Renal cortex interstitium (tissue), 11 donors: ENCODE measurements at regions not wholly inside any gene's neighbourhood (a gene's known extent, or its start where the extent isn't known, plus 50 kb on each side); places are given as distances from the start of the nearest gene placed in this dataset.
"Not testable (repeated sequence)": the region's sequence is repeated elsewhere in the genome, so short reads cannot be mapped to it uniquely, and the experiment has no call there.

Source experiments
- DNase-seq, 11 donors: peaks; one replicate each; pipeline ENCODE4 v3.0.0-alpha.2; 2013; ENCODE audit warnings: low read depth in 9 of 11, low spot score in 4 of 11; ENCODE audit errors: extremely low read depth in 1 of 11

DNA sequence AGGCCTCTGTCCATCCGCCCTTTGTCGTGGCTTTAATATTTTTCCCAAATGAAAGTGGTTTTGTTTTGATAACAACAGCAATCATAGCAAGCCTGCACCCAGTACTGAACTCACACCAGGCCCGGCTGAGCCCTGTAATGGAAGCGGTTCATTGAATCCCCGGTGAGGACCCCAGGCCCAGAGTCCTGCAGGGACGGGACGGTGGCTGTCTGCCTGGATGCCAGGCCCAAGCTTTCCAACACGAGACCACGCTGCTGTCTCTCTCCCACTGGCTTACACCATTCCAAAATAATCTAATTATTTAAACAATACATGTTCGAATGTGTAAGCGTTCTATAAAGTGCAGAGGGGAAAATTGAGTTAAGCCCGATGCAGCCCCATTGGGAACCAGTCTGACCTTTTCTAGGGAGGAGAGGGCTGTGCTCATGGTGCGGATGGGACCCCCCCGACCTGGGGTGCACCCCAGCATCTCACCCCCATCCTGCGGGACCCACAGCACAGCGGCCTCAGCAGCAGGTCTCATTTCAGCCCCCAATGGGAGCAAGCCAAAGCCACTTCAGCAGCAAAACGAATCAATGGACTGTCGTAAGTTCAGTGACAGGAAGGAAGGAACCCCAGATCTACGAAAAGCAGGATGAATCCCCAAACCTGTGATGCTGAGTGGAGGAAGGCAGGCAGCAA, 1046.9 kb downstream of the BRD1 start:
- no peak for DNase-seq

DNA sequence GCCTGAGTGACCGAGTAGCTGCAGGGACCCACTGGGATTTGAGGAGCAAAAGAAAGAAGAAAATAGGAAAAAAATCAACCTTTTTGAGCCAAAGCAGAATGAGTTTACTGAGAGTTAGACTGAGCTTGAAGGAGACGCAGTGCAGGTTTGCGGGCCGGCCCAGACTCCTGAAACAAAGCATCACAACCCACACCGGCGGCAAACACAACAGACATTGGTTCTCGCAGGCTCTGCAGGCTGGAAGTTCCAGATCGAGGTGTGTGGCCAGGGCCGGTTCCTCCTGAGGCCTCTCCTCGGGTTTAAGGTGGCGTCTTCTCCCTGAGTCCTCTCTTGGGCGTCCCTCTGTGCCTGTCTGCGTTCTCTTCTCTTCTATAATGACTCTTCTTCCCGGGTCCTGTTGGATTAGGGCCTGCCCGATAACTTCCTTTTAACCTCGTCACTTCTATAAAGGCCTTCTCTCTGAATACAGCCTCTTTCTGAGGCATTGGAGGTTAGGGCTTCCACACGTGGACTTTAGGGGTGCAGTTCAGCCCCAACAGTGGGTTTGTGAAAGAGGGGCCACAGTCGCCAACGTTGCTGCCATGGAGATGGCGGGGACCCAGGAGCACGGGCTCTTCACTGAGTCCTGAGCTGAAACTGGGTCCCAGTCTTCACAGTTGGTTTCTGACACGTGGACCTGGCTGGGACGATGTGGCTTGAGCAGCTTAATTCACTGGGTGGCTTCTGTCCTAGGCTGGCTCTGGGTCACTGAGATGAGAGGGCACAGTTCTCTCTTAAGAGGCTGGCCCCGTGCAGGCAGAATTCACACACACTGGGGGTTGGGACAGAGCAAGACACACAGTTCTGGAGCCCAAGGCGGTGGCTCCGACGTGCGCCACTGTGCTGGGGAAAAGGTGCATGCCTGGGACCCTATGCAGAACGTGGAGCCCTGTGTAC, 1047.7 kb downstream of the BRD1 start:
- DNase-seq: no peak

DNA sequence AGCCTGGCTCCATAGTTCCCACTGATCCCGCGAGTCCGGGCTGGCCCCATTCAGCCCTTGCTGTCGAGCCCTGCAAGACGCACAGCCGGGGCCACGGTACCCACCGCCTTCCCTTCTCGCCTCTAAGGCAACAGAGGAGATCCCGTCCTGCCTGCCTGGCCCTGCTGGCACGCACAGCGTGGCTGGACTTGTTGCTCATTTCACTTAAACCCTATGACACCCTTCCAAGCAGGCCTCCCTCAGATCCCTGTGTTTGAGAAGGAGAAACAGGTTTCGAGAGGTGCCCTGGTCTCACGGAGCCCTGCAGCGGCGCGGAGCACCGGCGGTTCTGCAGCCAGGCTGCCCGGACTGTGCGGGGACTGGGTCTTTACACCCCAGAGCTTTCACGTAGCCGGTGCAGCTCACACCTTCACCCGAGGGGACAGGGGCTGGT, 1048.4 kb downstream of the BRD1 start:
- no peak for DNase-seq

DNA sequence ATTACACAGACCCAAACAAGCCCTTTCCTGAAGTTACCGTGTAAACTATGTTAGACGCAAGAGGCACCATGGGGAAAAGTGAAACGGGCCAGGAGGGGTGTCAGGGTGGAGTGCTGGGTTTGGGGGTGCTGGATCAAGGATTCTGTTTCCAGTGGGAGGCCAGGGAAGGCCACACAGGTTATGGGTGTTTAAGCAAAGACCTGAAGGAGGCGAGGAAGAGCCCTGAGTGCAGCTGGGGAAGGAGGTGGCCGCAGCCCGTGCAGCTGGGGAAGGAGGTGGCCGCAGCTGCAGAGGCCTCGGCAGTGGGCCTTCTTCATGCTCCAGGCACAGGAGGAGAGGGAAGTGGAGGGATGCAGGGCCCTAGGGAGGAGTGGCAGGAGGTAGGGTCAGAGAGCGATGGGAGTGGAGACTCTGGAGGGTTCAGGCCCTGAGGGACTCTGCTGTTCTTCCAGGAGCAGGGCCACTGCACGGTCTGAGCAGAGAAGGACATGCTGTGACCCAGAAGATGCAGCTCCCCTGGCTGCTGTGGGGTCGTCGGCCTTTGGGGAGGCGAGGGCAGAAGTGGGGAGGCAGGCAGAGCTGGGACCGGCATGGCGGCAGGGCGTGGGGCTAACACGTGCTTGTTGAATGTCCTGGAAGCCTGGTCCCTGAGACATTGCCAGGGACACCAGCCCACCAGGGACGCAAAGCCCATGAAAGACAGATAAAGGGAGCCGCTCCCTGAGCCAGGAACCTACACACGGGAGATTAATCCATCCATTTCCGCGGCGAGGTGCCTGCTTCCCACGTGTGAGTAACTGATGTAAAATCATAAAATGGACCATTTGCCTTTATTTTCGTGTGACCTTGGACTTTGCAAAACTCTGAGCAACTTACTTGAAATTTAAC, 1049.1 kb downstream of the BRD1 start:
- DNase-seq: no peak

DNA sequence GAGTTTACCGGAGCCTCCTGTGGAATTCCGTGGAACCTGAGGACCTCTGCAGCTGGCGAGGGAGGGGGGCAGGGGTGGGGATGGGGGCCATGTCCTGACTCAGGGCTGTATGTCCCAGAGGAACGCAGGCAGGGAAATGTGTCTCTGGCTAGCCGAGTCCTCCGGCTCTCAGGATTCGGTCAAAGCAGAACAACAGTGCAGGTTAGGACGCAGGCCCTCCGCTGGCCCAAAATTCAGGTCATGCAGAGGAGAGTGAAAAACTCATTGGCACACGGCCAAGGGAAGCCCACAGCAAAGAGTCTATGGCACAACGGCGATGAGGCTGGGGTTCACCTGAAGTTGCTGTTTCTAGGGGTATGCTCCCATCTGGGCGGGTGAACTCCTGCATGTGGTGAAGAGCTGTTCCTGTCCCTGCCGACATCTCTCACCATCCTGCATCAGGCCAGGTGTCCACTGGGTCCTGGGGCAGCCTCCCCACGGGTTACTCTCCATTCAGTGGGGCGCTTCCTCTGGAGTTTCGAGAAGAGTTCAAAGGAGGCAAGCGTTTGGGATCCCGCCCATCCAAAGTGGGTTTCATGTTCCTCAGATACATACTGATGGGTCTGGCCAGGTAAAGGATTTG, 1055.3 kb downstream of the BRD1 start:
- no peak for DNase-seq

DNA sequence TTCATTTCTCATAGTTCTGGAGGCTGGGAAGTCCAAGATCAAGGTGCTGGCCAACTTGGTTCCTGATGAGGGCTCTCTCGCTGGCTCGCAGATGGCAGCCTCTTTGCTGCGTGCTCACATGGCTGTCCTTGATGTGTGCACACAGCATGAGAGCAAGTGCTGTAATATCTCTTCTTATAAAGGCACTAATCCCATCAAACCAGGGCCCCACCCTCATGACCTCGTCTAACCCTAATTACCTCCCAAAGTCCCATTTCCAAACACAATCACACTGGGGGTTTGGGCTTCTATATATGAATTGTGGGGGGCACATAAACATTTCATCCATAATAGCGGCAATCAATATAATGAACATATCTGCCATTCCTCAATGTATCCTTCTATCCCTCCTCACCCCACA, 1062.1 kb downstream of the BRD1 start:
- DNase-seq: no peak

DNA sequence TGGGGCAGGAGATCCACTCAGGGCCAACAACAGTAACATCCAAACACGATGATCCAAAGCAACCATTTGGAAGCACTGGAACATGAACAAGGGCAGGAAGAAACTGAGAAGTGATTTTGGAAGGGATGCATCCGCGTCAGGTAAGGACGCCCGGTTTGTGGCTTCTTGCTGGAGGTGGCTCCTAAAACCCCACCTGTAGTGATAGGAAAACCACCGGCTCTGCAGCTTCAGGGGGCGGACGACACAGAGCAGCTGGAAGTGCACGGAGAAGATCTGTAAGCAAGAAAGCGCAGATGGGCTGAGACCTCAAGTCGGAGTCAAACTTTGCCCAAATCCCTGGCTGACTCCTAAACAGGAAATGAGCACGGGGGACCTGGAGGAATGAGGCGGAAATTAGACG, 1066.1 kb downstream of the BRD1 start:
- DNase-seq: no peak

DNA sequence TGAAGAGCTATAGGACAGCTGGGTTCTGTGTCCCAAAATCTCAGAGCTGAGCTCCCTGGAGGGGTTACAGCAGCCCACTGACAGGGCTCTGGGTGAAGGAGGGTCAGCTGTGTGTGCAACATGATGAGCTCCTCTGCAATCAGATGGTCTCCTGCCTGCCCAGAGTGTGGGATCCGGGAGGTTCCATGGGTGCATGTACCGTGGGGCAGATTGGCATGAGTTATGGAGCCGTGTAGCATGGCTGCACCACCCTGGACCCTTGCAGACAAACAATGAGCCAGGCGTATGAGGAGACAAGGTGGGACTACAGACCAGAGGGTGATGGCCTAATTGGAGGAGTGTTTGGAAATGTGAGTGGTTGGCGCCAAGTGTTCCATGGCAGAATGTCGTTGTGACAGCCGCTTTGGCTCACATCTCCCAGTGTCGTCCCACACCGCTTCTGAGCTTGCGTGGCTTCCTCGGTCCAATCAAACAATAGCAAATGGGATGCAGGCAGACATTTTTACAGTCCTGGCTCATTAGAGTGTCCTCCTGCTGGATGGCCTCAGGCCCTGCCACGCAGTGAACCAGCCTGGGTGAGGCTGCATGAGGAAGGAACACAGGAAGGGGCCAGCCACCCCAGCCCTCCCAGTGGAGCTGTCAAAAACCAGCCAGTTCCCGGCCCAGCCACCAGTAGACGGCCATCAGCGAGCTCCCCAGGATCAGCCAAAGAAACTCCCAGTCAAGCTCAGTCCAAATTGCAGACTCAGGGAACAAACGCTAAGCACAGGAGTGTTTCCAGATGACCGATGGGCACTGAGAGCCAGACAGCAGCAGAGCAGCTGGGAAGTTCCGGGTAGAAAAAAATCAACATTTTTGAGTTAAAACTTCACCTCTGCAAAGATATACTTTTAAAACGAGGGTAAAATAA, 1066.9 kb downstream of the BRD1 start:
- DNase-seq: no peak

DNA sequence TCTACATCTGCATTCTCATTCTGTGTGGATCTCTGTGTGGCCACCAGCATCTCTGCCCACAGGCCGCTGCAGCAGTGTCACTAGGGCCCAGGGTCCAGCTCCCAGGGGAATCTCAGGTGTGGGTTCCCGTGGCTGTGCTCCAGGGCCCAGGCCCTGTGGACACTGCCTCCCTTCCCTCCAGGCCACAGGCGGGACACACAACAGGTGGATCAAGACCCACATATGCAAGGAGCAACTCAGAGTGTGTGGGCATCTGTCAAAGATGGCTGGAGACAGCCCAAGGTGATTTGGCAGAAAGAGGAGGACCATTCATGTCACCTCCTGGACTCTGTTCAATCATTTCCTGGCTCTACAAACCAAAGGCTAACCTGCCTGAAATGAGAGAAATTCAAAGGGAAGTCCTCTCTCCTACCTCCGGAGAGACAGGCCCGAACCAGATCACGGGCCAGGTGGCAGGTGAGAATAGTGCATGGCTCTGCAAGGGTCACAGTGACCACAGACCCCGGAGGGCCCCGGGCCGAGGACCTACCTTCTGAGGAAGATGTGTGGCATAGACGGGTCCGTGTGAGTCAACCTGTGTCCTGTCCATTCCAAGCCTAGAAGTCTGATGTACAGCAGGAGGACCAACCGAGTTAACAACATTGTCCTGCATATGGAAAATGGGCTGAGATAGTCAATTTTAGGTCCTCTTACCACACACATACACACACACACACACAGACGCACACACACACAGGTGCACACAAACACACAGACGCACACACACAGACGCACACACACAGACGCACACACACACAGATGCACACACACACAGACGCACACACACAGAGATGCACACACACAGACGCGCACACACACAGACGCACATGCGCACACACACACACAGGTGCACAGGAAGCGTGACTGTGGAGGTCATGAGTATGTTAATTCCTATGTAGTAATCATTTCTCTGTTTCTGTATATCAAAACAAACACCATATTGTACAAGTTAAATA, 1068.5 kb downstream of the BRD1 start:
- DNase-seq: no peak

DNA sequence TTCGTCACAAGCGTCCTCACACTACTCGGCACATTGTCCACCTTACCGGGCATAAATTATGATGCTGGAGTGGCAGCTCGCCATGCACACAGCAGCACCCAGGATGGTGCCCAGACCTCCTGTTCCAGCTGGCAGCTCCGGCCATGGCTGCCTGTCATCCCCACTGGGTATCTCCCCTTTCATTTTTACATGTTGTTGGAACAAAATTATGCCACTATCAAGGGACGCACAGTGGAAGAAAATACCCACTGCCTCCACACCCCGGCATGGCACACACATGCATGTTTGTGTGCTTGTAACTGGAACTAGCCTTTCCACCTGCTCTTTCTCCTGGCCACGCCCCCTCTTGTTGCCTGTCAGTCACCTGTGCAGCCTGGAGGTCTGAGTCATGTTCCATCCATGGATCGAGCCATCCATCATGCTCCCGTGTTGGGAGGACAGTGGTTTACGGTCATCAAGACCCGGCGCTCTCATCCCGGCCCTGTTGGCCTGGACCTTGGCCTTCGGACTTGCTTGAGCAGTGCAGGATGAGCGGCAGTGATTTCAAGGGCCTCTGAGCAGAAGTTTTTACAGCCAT, 1069.6 kb downstream of the BRD1 start:
- peak in 4 of 11 donors; percentile 2 to 27 (median 6) for DNase-seq

DNA sequence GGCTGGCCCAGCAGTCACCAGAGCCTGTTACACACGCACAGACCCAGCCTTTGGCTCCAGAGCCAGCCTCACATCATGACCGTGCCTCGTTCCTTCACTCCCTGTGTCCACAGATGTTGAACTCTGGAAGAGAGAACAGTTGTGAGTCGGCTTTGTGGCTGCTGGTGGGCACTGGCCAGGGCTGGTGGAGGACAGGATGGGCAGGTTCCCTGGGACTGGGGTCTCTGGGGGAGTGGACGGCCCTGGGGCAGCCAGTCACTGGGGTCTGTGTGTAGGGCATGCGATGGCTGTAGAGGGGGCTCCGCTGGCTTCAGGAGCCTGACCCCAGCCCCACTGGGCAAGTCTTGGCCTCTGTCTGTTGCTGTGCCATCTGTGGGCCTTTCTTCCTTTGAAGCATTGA, 1070.1 kb downstream of the BRD1 start:
- no peak for DNase-seq

DNA sequence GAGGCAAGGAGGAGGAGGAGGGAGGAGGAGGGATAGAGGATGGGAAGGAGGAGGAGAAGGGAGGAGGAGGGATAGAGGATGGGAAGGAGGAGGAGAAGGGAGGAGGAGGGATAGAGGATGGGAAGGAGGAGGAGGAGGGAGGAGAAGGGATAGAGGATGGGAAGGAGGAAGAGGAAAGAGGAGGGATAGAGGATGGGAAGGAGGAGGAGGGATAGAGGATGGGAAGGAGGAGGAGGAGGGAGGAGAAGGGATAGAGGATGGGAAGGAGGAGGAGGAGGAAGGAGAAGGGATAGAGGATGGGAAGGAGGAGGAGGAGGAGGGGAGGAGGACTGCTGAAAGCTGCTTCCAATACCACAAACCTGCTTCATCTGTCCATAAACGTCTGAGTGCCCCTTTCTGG, 1070.5 kb downstream of the BRD1 start:
- DNase-seq: not testable (repeated sequence)

DNA sequence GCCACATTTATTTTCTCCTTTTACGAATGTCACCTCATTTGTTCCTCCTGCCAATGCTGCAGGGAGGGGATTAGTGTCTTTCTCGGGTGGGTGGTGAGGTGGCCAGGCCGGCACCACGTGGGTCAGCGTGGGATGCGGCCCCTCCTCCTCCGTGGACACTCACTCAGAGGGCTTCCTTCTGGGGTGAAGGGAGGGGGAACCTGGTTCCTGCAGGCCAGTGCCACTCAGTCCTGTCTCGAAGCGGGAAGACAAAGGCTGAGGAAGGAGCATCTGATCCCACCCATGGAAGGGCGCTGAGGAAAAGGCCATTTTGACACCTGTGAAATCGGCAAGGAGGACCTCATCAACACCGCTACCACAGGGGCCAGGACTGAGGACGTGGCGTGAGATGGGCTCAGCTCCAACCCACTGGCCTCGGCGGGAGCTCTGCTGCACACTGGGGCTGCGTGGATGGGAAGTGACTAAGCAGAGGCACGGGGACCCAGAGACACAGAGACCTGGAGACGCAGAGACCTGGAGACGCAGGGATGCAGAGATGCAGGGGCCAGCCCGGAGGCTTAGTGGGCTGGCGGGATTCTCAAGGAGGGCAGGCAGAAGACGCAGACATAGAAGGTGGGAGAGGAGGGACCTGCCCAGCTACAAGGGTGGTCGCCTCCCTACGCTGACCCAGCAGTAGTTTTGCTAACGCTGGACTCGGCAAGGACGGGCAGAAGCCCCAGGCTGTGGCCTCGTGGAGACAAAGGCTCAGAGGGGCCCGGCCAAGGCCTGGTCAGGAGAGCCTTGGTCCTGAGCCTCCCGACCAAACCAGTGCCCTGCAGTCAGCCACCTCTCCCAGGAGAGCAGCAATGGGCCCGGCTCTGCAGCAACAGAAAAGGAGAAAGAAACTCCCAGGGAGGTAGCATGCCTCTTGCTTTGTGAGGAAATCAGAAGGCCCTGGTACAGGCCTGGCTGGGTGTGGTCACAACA, 1071.2 kb downstream of the BRD1 start:
- DNase-seq: no peak

DNA sequence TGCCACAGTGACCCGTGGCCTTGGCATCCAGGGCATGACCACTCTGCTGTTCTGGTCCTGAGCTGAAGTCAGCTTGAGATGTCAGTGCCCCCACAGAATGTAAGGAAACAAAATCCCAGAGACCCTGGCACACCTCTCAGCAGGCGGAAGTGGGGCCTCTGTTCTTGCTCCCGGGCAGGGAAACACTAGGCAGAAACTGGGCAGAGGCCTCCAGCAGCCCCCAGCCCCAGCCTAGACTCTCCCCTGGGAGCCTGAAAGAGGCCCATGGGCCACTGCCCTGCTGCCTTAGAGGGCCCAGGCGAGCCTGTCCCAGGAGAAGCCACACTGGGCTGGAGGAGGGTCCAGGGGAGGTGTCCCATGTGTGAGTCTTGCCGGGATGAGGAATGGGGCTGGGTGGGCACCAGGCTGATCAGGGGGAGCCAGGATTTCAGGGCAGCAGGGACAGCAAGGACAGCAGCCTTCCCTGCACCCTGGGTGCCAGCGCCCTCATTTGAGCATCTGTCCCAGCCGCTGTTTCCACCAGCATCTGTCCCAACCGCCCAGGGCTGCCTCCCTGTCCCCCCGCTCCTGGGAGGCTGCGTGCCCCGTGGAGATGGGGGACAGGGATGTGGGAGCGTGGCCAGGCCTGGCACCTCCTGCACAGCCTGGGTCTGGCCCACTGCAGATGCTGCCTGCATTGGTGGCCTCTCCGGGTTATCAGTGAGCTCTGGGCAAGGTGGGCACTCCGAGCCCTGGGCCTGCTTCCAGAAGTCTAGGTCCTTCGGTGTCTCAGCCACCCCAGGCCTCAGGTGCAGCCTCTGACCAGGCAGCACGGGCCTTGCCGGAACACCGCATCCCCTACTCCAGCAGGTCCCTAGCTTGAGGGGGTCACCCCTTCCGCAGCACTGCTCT, 1072.4 kb downstream of the BRD1 start:
- DNase-seq: no peak
